ENCODE measurements at regions not wholly inside any gene's neighbourhood (a gene's known extent, or its start where the extent isn't known, plus 50 kb on each side); places are given as distances from the start of the nearest gene placed in this dataset.
A peak's percentile ranks its signal among the peaks of the same experiment; 100 is the strongest.
"Not testable (repeated sequence)": the region's sequence is repeated elsewhere in the genome, so short reads cannot be mapped to it uniquely, and the experiment has no call there.

DNA sequence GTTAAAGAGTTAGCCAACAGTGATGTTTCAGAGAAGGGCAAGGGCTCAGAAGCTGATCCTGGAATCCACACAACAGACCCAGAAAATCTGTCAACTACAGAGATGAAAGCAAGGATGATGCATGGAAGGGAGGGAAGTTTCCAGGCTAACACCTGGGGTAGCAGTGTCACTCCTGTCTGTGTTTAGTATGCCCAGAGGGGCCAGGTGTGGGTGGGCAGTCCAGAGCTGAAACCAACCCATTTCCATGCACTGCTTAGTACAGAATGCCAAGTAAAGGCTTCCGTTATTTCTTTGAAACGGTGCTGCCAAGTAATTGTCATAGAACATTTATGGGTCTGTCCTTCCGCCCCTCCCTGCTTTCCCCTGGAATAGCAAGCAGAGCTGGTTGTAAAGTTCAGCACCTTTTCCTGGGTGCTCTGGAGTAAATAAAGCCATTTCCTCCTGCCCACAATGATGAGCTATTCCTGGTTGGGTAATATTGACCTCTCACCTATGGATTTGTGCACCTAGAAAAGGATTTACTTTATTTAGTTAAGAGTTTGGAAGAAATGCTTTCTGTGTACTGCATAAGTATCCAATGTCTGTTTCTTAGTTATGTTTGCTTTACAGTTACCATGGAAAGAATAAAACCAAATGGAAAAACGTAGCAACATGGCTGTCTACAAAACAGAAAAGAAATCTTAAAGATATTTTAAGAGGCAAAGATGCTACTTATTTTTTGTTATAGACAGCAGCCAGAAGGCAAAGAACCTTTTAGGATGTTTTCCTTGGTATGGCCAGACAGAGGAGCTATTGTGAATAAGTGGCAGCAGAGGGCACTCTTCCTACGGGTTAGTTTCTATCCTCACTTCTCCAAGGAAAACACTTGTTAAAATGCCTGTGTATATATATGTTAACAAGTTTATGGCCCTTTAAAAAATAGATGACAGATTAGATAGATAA lies 71.7 kb downstream of the PRR15 start:
- TF ChIP-seq, protein P1, sequence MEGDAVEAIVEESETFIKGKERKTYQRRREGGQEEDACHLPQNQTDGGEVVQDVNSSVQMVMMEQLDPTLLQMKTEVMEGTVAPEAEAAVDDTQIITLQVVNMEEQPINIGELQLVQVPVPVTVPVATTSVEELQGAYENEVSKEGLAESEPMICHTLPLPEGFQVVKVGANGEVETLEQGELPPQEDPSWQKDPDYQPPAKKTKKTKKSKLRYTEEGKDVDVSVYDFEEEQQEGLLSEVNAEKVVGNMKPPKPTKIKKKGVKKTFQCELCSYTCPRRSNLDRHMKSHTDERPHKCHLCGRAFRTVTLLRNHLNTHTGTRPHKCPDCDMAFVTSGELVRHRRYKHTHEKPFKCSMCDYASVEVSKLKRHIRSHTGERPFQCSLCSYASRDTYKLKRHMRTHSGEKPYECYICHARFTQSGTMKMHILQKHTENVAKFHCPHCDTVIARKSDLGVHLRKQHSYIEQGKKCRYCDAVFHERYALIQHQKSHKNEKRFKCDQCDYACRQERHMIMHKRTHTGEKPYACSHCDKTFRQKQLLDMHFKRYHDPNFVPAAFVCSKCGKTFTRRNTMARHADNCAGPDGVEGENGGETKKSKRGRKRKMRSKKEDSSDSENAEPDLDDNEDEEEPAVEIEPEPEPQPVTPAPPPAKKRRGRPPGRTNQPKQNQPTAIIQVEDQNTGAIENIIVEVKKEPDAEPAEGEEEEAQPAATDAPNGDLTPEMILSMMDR (IDR thresholded peaks at IDR 0.05): peak in 5 of 6 experiments; percentile 23 to 60 (median 35)
- not testable (repeated sequence) for TF ChIP-seq POLR2A (IDR thresholded peaks at IDR 0.05)
